K562 (cell line): ENCODE measurements at regions not wholly inside any gene's neighbourhood (a gene's known extent, or its start where the extent isn't known, plus 50 kb on each side); places are given as distances from the start of the nearest gene placed in this dataset.

Experiments used
- BHLHE40 ChIP-seq: IDR thresholded peaks from 2 replicates; pipeline ENCODE4 v1.6.1; 2011; ENCODE audit warnings: low read length, improper control_type of control experiment
- CHD4 ChIP-seq: fragments of 200-600 bp; sonication (generic); IDR thresholded peaks from 3 replicates; pipeline ENCODE4 v1.6.1; 2012; ENCODE audit warnings: low read depth, mild to moderate bottlenecking, mixed read lengths, low read length, inconsistent platforms; ENCODE audit not compliant: insufficient read depth, insufficient replicate concordance, poor library complexity, severe bottlenecking
- CREB1 ChIP-seq, 2 experiments: sonication (generic) in 1 of 2; formaldehyde crosslinking in 1 of 2; IDR thresholded peaks; 2 replicates each; pipeline versions ENCODE4 v1.6.1 to v1.8.0; 2012 to 2022; ENCODE audit warnings: inconsistent platforms in 1 of 2, mild to moderate bottlenecking in 1 of 2, missing genetic modification reagents in 1 of 2, moderate library complexity in 1 of 2
- ETV6 ChIP-seq, 3 experiments: fragments of 150-350 bp in 1 of 3; sonication (generic) in 1 of 3; formaldehyde crosslinking in 1 of 3; IDR thresholded peaks; 2 replicates each; pipeline versions ENCODE4 v1.6.1 to v1.8.0; 2014 to 2022; ENCODE audit warnings: borderline replicate concordance in 2 of 3, low read depth in 2 of 3, antibody characterized with exemption in 1 of 3, low read length in 1 of 3, mild to moderate bottlenecking in 1 of 3, missing genetic modification reagents in 1 of 3
- FOXJ3 ChIP-seq: sonication (generic); formaldehyde crosslinking; IDR thresholded peaks from 2 replicates; pipeline ENCODE4 v1.4.0; 2020; ENCODE audit warnings: mild to moderate bottlenecking, missing genetic modification reagents
- PYGO2 ChIP-seq: fragments of 450-650 bp; IDR thresholded peaks from 2 replicates; pipeline ENCODE4 v1.6.1; 2016; ENCODE audit warnings: mild to moderate bottlenecking, missing genetic modification characterization, moderate library complexity, missing compliant biosample characterization
- TAF1 ChIP-seq: IDR thresholded peaks from 2 replicates; pipeline ENCODE4 v1.6.1; 2011; ENCODE audit warnings: mild to moderate bottlenecking, low read length, moderate library complexity; ENCODE audit not compliant: insufficient read depth, control insufficient read depth, severe bottlenecking; ENCODE audit errors: extremely low read depth

GRCh38 chr4:27861802-27862201 is 1001.2 kb downstream of the STIM2 start:
- TF ChIP-seq PYGO2 (tag) = no peak
- TF ChIP-seq ETV6 (IDR thresholded peaks at IDR 0.05; ENCODE audit: borderline replicate concordance in 1 of 2, low read depth in 2 of 2, low read length in 1 of 2) = no peak
- TF ChIP-seq ETV6 (CRISPR knock-in tag; IDR thresholded peaks at IDR 0.05; ENCODE audit: borderline replicate concordance) = no peak
- no peak for TF ChIP-seq FOXJ3
- TF ChIP-seq CHD4 = no peak
- no peak for TF ChIP-seq BHLHE40
- TF ChIP-seq CREB1 (IDR thresholded peaks at IDR 0.05) = no peak
- TF ChIP-seq CREB1 (CRISPR knock-in tag; IDR thresholded peaks at IDR 0.05) = no peak
- TF ChIP-seq TAF1 = no peak
